ENCODE measurements at regions not wholly inside any gene's neighbourhood (a gene's known extent, or its start where the extent isn't known, plus 50 kb on each side); places are given as distances from the start of the nearest gene placed in this dataset.

DNA sequence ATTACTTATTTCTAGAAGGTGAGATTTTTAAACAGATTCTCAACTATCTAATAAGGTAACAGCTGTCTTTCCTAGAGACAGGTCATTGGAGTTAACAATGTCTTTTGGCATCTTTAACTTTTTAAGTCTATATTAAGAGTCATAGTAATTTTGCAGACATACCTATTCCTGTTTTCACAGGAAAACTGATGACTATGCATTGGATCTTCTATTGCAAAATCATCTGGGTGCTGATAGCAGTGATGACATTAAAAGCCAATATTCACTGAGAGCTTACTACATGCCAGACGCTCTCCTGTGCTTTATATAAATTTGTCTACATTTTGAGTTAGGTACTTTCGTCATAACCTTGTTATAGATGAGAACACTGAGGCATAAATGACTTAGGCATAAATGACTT lies 462.4 kb upstream of the MARCKS start:
- TF ChIP-seq, protein P1, sequence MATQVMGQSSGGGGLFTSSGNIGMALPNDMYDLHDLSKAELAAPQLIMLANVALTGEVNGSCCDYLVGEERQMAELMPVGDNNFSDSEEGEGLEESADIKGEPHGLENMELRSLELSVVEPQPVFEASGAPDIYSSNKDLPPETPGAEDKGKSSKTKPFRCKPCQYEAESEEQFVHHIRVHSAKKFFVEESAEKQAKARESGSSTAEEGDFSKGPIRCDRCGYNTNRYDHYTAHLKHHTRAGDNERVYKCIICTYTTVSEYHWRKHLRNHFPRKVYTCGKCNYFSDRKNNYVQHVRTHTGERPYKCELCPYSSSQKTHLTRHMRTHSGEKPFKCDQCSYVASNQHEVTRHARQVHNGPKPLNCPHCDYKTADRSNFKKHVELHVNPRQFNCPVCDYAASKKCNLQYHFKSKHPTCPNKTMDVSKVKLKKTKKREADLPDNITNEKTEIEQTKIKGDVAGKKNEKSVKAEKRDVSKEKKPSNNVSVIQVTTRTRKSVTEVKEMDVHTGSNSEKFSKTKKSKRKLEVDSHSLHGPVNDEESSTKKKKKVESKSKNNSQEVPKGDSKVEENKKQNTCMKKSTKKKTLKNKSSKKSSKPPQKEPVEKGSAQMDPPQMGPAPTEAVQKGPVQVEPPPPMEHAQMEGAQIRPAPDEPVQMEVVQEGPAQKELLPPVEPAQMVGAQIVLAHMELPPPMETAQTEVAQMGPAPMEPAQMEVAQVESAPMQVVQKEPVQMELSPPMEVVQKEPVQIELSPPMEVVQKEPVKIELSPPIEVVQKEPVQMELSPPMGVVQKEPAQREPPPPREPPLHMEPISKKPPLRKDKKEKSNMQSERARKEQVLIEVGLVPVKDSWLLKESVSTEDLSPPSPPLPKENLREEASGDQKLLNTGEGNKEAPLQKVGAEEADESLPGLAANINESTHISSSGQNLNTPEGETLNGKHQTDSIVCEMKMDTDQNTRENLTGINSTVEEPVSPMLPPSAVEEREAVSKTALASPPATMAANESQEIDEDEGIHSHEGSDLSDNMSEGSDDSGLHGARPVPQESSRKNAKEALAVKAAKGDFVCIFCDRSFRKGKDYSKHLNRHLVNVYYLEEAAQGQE (IDR thresholded peaks at IDR 0.05; ENCODE audit: insufficient read depth in 1 of 2, low read depth in 2 of 2, low read length in 2 of 2): no peak
- no peak for TF ChIP-seq FOXP2 (optimal IDR thresholded peaks at IDR 0.05; ENCODE audit: borderline replicate concordance, extremely low read depth, extremely low read length, insufficient read depth)
- TF ChIP-seq TAF1 (IDR thresholded peaks at IDR 0.05; ENCODE audit: borderline replicate concordance, insufficient read depth, low read length): no peak
- TF ChIP-seq SIN3A (IDR thresholded peaks at IDR 0.05; ENCODE audit: borderline replicate concordance, insufficient read depth, low read length): no peak

DNA sequence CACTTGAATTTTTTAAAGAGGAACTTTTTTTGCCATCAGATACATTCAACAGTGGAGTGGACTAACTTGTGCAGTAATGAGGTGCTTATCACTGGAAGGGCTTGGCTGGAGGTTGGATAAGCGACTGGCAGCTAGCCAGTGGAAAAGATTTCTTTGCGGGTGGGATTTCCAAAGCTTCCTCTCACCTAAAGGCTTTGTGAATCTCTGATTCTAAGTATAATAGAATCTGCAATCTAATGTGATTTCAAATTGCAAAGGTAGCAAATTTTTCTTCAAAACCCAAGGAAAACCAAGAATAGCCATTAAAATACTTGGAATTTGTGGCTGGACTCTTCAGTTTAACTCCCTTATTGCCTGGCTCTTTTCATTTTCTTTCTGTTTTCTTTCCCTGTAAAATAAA lies 460.4 kb upstream of the MARCKS start:
- no peak for TF ChIP-seq TAF1 (IDR thresholded peaks at IDR 0.05; ENCODE audit: borderline replicate concordance, insufficient read depth, low read length)
- no peak for TF ChIP-seq POLR2AphosphoS5 (IDR thresholded peaks at IDR 0.05; ENCODE audit: low read depth, low read length)
- no peak for TF ChIP-seq SIN3A (IDR thresholded peaks at IDR 0.05; ENCODE audit: borderline replicate concordance, insufficient read depth, low read length)
- no peak for TF ChIP-seq FOXP2 (optimal IDR thresholded peaks at IDR 0.05; ENCODE audit: borderline replicate concordance, extremely low read depth, extremely low read length, insufficient read depth)
- TF ChIP-seq, protein P1 (IDR thresholded peaks at IDR 0.05; ENCODE audit: insufficient read depth in 1 of 2, low read depth in 2 of 2, low read length in 2 of 2): no peak

DNA sequence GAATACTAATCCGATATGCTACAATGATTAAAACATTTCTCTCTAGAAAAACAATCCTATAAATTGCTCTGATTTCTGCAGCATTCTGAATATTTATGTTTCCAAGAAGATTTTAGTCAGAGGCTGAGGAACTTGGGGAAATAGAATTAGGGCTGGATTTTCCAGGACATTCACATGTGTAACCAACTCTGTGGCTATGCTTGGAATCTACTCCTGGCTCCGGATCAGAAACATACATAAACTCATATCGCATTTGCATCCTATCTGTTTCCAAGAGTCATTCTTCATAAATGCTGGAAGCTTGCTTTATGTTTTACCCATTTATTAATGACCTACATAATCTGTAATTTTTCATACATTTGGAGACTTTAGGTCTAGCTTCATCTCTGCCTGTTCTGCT lies 459.9 kb upstream of the MARCKS start:
- TF ChIP-seq FOXP2 (optimal IDR thresholded peaks at IDR 0.05; ENCODE audit: borderline replicate concordance, extremely low read depth, extremely low read length, insufficient read depth): no peak
- TF ChIP-seq POLR2AphosphoS5 (IDR thresholded peaks at IDR 0.05; ENCODE audit: low read depth, low read length): no peak
- no peak for TF ChIP-seq TAF1 (IDR thresholded peaks at IDR 0.05; ENCODE audit: borderline replicate concordance, insufficient read depth, low read length)
- TF ChIP-seq, protein P1 (IDR thresholded peaks at IDR 0.05; ENCODE audit: insufficient read depth in 1 of 2, low read depth in 2 of 2, low read length in 2 of 2): no peak
- TF ChIP-seq SIN3A (IDR thresholded peaks at IDR 0.05; ENCODE audit: borderline replicate concordance, insufficient read depth, low read length): no peak

DNA sequence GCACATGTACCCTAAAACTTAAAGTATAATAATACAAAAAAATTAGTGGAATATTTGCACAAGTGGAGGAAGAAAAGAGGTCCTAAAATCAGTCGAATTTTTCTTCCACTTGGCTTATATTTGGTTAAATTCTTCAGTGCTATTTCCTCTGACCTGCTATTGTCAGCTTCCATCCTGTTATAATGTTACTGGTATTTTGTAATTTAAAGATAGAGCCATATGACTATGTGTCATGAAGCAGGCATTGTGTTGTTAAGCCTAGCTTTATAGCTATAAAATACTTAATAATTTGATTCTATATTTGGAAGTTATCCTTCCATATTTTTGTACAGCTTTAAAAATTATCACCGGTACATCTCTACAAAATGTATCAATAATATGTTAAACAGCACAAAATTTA lies 455.9 kb upstream of the MARCKS start:
- TF ChIP-seq, protein P1 (IDR thresholded peaks at IDR 0.05; ENCODE audit: insufficient read depth in 1 of 2, low read depth in 2 of 2, low read length in 2 of 2): no peak
- TF ChIP-seq SIN3A (IDR thresholded peaks at IDR 0.05; ENCODE audit: borderline replicate concordance, insufficient read depth, low read length) (no peak), FOXP2 (optimal IDR thresholded peaks at IDR 0.05; ENCODE audit: borderline replicate concordance, extremely low read depth, extremely low read length, insufficient read depth) (no peak), TAF1 (IDR thresholded peaks at IDR 0.05; ENCODE audit: borderline replicate concordance, insufficient read depth, low read length) (no peak), POLR2AphosphoS5 (IDR thresholded peaks at IDR 0.05; ENCODE audit: low read depth, low read length) (no peak)

DNA sequence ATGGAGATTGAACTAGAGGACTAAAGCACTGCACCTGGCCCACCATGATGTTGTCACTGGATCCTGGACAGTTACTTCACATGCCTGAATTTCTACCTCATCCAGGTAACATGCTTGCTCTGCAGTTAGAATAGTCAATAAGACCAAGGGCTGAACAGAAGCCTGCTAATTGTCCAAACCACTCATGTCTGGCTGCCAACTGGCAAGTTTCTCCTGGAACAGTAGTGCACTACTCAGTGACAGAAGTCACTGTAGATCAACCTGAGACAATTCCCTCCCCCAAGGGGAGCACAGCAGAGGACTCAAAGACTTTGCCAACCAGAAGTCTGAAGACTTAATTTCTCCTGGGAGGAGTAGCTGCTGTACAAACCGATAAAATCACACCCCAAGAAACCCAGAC lies 454.6 kb upstream of the MARCKS start:
- TF ChIP-seq FOXP2 (optimal IDR thresholded peaks at IDR 0.05; ENCODE audit: borderline replicate concordance, extremely low read depth, extremely low read length, insufficient read depth): no peak
- no peak for TF ChIP-seq SIN3A (IDR thresholded peaks at IDR 0.05; ENCODE audit: borderline replicate concordance, insufficient read depth, low read length)
- TF ChIP-seq TAF1 (IDR thresholded peaks at IDR 0.05; ENCODE audit: borderline replicate concordance, insufficient read depth, low read length): no peak
- TF ChIP-seq, protein P1 (IDR thresholded peaks at IDR 0.05; ENCODE audit: insufficient read depth in 1 of 2, low read depth in 2 of 2, low read length in 2 of 2): no peak
- no peak for TF ChIP-seq POLR2AphosphoS5 (IDR thresholded peaks at IDR 0.05; ENCODE audit: low read depth, low read length)
